H9 (cell line): ENCODE measurements at regions not wholly inside any gene's neighbourhood (a gene's known extent, or its start where the extent isn't known, plus 50 kb on each side); places are given as distances from the start of the nearest gene placed in this dataset.
"Not testable (repeated sequence)": the region's sequence is repeated elsewhere in the genome, so short reads cannot be mapped to it uniquely, and the experiment has no call there.

Experiments used
- DNase-seq: peaks from one replicate; pipeline ENCODE4 v3.0.0-alpha.2; 2017
- H2AFZ ChIP-seq: one replicate; pipeline ENCODE4 v1.6.1; 2013; ENCODE audit warnings: mild to moderate bottlenecking, low read length, control low read depth, moderate library complexity
- H2AK5ac ChIP-seq: 2 replicates; pipeline ENCODE4 v1.6.1; 2013; ENCODE audit warnings: low read length, control low read depth, mixed read lengths; ENCODE audit not compliant: insufficient read length
- H2BK120ac ChIP-seq: one replicate; pipeline ENCODE4 v1.6.1; 2013; ENCODE audit warnings: low read depth, mild to moderate bottlenecking, low read length, control low read depth, inconsistent platforms; ENCODE audit not compliant: poor library complexity, severe bottlenecking
- H2BK12ac ChIP-seq: 2 replicates; pipeline ENCODE4 v1.6.1; 2013; ENCODE audit warnings: low read length, control low read depth, mixed read lengths, low read depth; ENCODE audit not compliant: insufficient read length
- H2BK15ac ChIP-seq: 2 replicates; pipeline ENCODE4 v1.6.1; 2013; ENCODE audit warnings: low read depth, low read length, control low read depth
- H2BK20ac ChIP-seq: one replicate; pipeline ENCODE4 v1.6.1; 2013; ENCODE audit warnings: low read depth, mild to moderate bottlenecking, low read length, control low read depth, inconsistent platforms; ENCODE audit not compliant: poor library complexity, severe bottlenecking
- H2BK5ac ChIP-seq: 2 replicates; pipeline ENCODE4 v1.6.1; 2013; ENCODE audit warnings: low read length, control low read depth, mixed read lengths; ENCODE audit not compliant: insufficient read length
- H3K14ac ChIP-seq: 2 replicates; pipeline ENCODE4 v1.6.1; 2013; ENCODE audit warnings: low read length, control low read depth; ENCODE audit not compliant: insufficient read depth
- H3K18ac ChIP-seq: 2 replicates; pipeline ENCODE4 v1.6.1; 2013; ENCODE audit warnings: low read depth, mild to moderate bottlenecking, mixed read lengths, low read length, control low read depth; ENCODE audit not compliant: insufficient read length
- H3K23ac ChIP-seq: 2 replicates; pipeline ENCODE4 v1.6.1; 2013; ENCODE audit warnings: low read length, control low read depth, mixed read lengths, low read depth; ENCODE audit not compliant: insufficient read length
- H3K23me2 ChIP-seq: 2 replicates; pipeline ENCODE4 v1.6.1; 2013; ENCODE audit warnings: low read depth, mild to moderate bottlenecking, mixed read lengths, low read length, control low read depth; ENCODE audit not compliant: insufficient read length, poor library complexity, severe bottlenecking
- H3K27ac ChIP-seq: 2 replicates; pipeline ENCODE4 v1.5.1; 2013; ENCODE audit warnings: low read length, control low read depth, mixed read lengths, low read depth; ENCODE audit not compliant: insufficient read length
- H3K27me3 ChIP-seq: 2 replicates; pipeline ENCODE4 v1.6.1; 2013; ENCODE audit warnings: low read length, control low read depth, inconsistent platforms; ENCODE audit not compliant: insufficient read depth
- H3K4ac ChIP-seq: 2 replicates; pipeline ENCODE4 v1.6.1; 2013; ENCODE audit warnings: low read depth, mild to moderate bottlenecking, control low read depth, inconsistent platforms, low read length, moderate library complexity
- H3K4me1 ChIP-seq: 2 replicates; pipeline ENCODE4 v1.6.1; 2013; ENCODE audit warnings: low read length, control low read depth, inconsistent platforms; ENCODE audit not compliant: insufficient read depth
- H3K4me2 ChIP-seq: 2 replicates; pipeline ENCODE4 v1.6.1; 2013; ENCODE audit warnings: low read length, control low read depth, mixed read lengths; ENCODE audit not compliant: insufficient read length, insufficient read depth
- H3K56ac ChIP-seq: 2 replicates; pipeline ENCODE4 v1.6.1; 2013; ENCODE audit warnings: low read depth, mild to moderate bottlenecking, mixed read lengths, low read length, control low read depth; ENCODE audit not compliant: insufficient read length
- H3K79me1 ChIP-seq: 2 replicates; pipeline ENCODE4 v1.6.1; 2013; ENCODE audit warnings: low read depth, mild to moderate bottlenecking, moderate library complexity, low read length, control low read depth, inconsistent platforms; ENCODE audit not compliant: insufficient read depth, poor library complexity, severe bottlenecking
- H3K79me2 ChIP-seq: 2 replicates; pipeline ENCODE4 v1.6.1; 2013; ENCODE audit warnings: low read length, control low read depth, inconsistent platforms; ENCODE audit not compliant: insufficient read depth
- H3K9ac ChIP-seq: 2 replicates; pipeline ENCODE4 v1.6.1; 2013; ENCODE audit warnings: low read length, control low read depth, mixed read lengths; ENCODE audit not compliant: insufficient read length; ENCODE audit errors: extremely low read depth
- H3K9me3 ChIP-seq: one replicate; pipeline ENCODE4 v1.6.1; 2013; ENCODE audit warnings: low read depth, low read length, inconsistent platforms; ENCODE audit not compliant: control insufficient read depth
- H3T11ph ChIP-seq: one replicate; pipeline ENCODE4 v1.6.1; 2013; ENCODE audit warnings: mild to moderate bottlenecking, low read length, control low read depth, inconsistent platforms
- H4K20me1 ChIP-seq: one replicate; pipeline ENCODE4 v1.6.1; 2013; ENCODE audit not compliant: control insufficient read depth, insufficient read length, insufficient read depth
- H4K5ac ChIP-seq: 2 replicates; pipeline ENCODE4 v1.6.1; 2013; ENCODE audit warnings: low read depth, mild to moderate bottlenecking, mixed read lengths, low read length, control low read depth; ENCODE audit not compliant: insufficient read length
- H4K8ac ChIP-seq: replicated peaks from 2 replicates; pipeline ENCODE4 v1.6.1; 2013; ENCODE audit warnings: low read length, control low read depth, mixed read lengths, low read depth; ENCODE audit not compliant: insufficient read length
- H4K91ac ChIP-seq: 2 replicates; pipeline ENCODE4 v1.6.1; 2013; ENCODE audit warnings: low read depth, mild to moderate bottlenecking, moderate library complexity, mixed read lengths, low read length, control low read depth; ENCODE audit not compliant: insufficient read length
- H3K27ac Mint-ChIP-seq, 3 experiments: 2 replicates in 2 of 3; 3 replicates in 1 of 3; pipeline ENCODE4 v1.8.0; 2020 to 2021; ENCODE audit warnings: mixed read lengths in 3 of 3, mild to moderate bottlenecking in 1 of 3, moderate library complexity in 1 of 3
- H3K27me3 Mint-ChIP-seq: 2 replicates; pipeline ENCODE4 v1.8.0; 2021; ENCODE audit warnings: low read depth, mild to moderate bottlenecking, moderate library complexity, mixed read lengths
- H3K36me3 Mint-ChIP-seq, 3 experiments: 2 replicates in 2 of 3; 3 replicates in 1 of 3; pipeline ENCODE4 v1.8.0; 2020 to 2021; ENCODE audit warnings: low read depth in 3 of 3, mixed read lengths in 3 of 3; ENCODE audit not compliant: insufficient read depth in 1 of 3
- H3K4me1 Mint-ChIP-seq, 2 experiments: 2 replicates each; pipeline ENCODE4 v1.8.0; 2020; ENCODE audit warnings: mixed read lengths in 2 of 2
- H3K4me3 Mint-ChIP-seq, 2 experiments: 2 replicates in 1 of 2; 3 replicates in 1 of 2; pipeline ENCODE4 v1.8.0; 2020 to 2021; ENCODE audit warnings: mild to moderate bottlenecking in 2 of 2, mixed read lengths in 2 of 2, moderate library complexity in 1 of 2
- H3K9me3 Mint-ChIP-seq, 2 experiments: 2 replicates in 1 of 2; 3 replicates in 1 of 2; pipeline ENCODE4 v1.8.0; 2020; ENCODE audit warnings: mild to moderate bottlenecking in 2 of 2, mixed read lengths in 2 of 2, moderate library complexity in 1 of 2
- CTCF ChIP-seq: fragments of 200-600 bp; sonication (generic); conservative IDR thresholded peaks from 3 replicates; pipeline ENCODE4 v1.8.0; 2021; ENCODE audit warnings: antibody characterized with exemption, mild to moderate bottlenecking
- WGBS: extraction: QIAGEN DNeasy Blood & Tissue Kit; methylation state at CpG from one replicate; pipeline ENCODE4 v1.1.7; 2013; ENCODE audit warnings: missing lambda C conversion rate, low lambda C conversion rate, mixed read lengths; ENCODE audit not compliant: insufficient read length; ENCODE audit errors: extremely low coverage; 5-methylcytosine and 5-hydroxymethylcytosine counted together

- no peak overlapping the region for H3K9ac ChIP-seq
- H3K36me3 Mint-ChIP-seq: no peaks in the 10 kb centered on the region; a peak in 1 of 7 replicates
- no peak overlapping the region for H3K4me3 Mint-ChIP-seq
- H4K8ac ChIP-seq: no peak overlapping the region
- no peak overlapping the region for H3K4ac ChIP-seq
- no peak overlapping the region for H3K18ac ChIP-seq
- H3K27me3 Mint-ChIP-seq: no peaks in the 10 kb centered on the region
- no peak for DNase-seq
- no peaks in the 10 kb centered on the region for H4K20me1 ChIP-seq
- H3K23ac ChIP-seq: no peak overlapping the region
- H2BK5ac ChIP-seq: no peak overlapping the region
- no peak overlapping the region for H3K4me2 ChIP-seq
- no peak overlapping the region for H2BK20ac ChIP-seq
- TF ChIP-seq CTCF: no peak
- H3K27ac Mint-ChIP-seq: no peak overlapping the region
- no peak overlapping the region for H3T11ph ChIP-seq
- H4K5ac ChIP-seq: no peak overlapping the region
- H3K79me1 ChIP-seq: no peaks in the 10 kb centered on the region
- H3K4me1 Mint-ChIP-seq: no peaks in the 10 kb centered on the region
- no peaks in the 10 kb centered on the region for H3K4me1 ChIP-seq
- no peak overlapping the region for H3K27ac ChIP-seq
- no peaks in the 10 kb centered on the region for H3K9me3 Mint-ChIP-seq
- no peak overlapping the region for H2BK15ac ChIP-seq
- H3K23me2 ChIP-seq: no peaks in the 10 kb centered on the region
- no peak overlapping the region for H2BK12ac ChIP-seq
- no peak overlapping the region for H2BK120ac ChIP-seq
- WGBS: no CpG with 5 or more reads among the region's 8 CpGs
- H3K79me2 ChIP-seq: no peaks in the 10 kb centered on the region
- H4K91ac ChIP-seq: no peak overlapping the region
- no peak overlapping the region for H2AK5ac ChIP-seq
- H3K14ac ChIP-seq: no peak overlapping the region
- no peak overlapping the region for H2AFZ ChIP-seq
- no peaks in the 10 kb centered on the region for H3K9me3 ChIP-seq
- H3K27me3 ChIP-seq: no peaks in the 10 kb centered on the region
- H3K56ac ChIP-seq: no peak overlapping the region
These were observed 658.8 kb upstream of the LRRN3 start for GRCh38 chr7:110432061-110432553.

GRCh38 chr7:110438926-110439325, 652.0 kb upstream of the LRRN3 start:
- H3K4me2 ChIP-seq, H3K27ac Mint-ChIP-seq, H2AK5ac ChIP-seq, DNase-seq, H4K91ac ChIP-seq, H3K9me3 ChIP-seq, H3K56ac ChIP-seq, H3K14ac ChIP-seq, H3T11ph ChIP-seq, H3K79me2 ChIP-seq, H3K4ac ChIP-seq, H3K18ac ChIP-seq, H3K23ac ChIP-seq, H2BK5ac ChIP-seq, H3K4me1 ChIP-seq, H3K23me2 ChIP-seq, H4K8ac ChIP-seq, H3K4me3 Mint-ChIP-seq, H2AFZ ChIP-seq, H3K4me1 Mint-ChIP-seq, H3K9ac ChIP-seq, H3K79me1 ChIP-seq, H4K5ac ChIP-seq, H3K27me3 Mint-ChIP-seq, H3K27me3 ChIP-seq, H2BK15ac ChIP-seq, H3K36me3 Mint-ChIP-seq, H3K9me3 Mint-ChIP-seq, H2BK20ac ChIP-seq, H3K27ac ChIP-seq, H2BK12ac ChIP-seq, H4K20me1 ChIP-seq, H2BK120ac ChIP-seq: not testable (repeated sequence)
- WGBS: no CpG with 5 or more reads among the region's 2 CpGs
